Inferior parietal cortex (tissue), 1 donor: ENCODE measurements at regions not wholly inside any gene's neighbourhood (a gene's known extent, or its start where the extent isn't known, plus 50 kb on each side); places are given as distances from the start of the nearest gene placed in this dataset.

Experiments
- DNase-seq: peaks from one replicate; pipeline ENCODE4 v3.0.0-alpha.2; 2016; ENCODE audit errors: extremely low spot score

DNA sequence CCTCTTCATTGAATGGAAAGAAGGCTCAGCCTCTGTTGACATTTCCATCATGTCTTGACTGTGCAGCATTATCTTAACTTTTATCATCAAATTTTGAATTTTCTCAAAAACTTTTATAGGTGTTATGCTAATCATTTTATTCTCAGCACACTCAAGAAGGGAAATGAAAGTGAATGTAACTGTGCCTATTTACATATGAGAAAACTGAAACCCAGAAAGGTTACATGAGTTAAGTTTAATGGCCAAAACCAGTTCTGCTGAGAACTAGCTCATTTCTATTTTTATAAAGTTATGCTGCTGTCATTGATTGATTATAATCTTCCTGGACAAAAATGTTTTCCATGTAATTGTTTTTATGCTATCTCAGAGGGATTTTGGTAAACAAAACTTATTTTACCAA lies 618.8 kb upstream of the NRXN1 start:
- DNase-seq = no peak

DNA sequence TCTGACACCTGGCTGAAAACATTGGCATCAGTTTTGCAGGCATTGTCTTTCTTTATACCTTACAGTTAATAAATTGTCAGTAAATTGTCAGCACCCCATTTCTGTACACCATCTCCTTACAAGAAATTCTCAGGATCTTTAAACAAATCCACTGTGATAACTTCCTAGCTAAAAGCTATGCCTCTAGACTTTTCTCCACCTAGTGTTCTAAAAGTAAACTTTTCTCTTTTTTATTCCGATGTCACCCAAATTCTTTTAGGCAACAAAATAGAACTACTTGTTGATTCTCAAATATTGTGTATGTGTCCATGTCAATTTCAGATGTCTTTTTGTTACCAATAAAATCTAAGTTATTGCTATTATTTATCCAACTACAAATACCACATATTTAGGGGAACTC lies 617.4 kb upstream of the NRXN1 start:
- no peak for DNase-seq

DNA sequence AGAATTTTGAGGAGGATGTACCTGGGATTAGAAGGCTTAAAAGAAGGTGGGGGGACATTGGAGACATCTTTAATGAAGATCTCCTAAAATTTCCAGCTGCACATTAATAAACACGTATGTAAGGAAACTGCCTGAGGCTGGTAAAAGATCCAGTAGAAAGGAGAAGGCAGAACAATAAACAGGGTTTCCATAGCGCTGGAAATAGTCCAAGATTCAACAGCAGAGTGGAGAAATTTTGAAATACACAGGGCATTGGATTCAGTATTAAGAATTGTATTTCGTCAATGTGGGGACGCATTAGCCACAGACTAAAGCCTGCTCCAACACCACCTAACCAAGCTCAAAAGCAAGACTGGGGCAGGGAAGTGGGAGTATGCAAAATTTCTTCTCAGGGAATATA lies 606.9 kb upstream of the NRXN1 start:
- no peak for DNase-seq

DNA sequence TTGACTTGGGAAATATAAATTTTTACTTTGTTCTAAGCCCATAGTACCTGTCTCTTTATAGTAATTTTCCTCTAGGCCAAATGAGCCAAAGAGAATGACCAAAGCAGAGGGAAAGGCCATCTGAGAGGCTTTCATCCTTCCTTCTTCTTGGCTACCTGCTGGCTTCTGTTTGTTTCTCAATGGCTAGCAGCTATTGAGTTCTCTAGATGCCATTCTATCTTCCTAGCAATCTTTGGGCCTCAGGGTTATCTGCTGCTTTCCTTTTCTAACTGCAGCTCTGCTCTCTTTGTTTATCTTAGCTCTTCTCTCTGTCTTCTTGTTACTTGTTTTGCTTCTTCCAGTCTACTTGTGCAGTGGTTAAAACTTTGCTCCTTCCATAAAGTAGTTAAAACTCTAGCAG lies 601.1 kb upstream of the NRXN1 start:
- DNase-seq = no peak

DNA sequence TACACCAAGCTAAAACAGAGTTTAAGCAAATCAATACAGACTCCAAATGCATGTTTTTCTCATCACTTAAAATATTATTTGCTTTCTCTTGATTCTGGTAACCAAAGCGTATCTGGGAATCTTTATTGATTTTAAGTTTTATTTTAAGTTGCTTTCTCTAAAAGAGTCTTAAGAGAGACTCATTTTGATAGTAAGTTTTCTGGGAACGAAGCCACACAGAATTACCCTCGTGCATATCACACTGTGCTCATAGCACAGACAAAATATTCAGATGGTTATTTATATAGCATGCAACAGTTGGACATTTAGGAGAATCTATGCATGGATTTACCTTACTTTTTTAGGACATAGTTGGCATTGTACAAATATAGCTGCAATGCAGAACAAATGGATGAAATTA lies 597.5 kb upstream of the NRXN1 start:
- no peak for DNase-seq

DNA sequence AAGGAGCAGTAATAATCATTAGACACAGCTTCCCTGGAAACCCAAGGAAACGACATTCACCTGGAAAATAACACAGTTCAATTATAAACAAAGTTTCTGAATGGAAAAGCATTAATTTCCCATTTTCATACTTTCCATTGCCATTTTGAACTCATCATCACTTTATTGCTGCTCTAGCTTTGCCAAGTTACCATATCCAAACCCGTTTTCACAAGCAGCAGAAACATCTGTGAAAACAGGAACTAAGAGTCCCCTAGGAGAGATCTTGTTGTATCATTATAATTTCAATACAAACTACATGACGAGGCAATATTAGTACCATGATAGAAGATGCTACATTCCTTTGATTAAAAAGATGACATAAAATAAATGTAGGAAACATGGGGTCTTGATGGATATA lies 597.0 kb upstream of the NRXN1 start:
- DNase-seq = no peak

DNA sequence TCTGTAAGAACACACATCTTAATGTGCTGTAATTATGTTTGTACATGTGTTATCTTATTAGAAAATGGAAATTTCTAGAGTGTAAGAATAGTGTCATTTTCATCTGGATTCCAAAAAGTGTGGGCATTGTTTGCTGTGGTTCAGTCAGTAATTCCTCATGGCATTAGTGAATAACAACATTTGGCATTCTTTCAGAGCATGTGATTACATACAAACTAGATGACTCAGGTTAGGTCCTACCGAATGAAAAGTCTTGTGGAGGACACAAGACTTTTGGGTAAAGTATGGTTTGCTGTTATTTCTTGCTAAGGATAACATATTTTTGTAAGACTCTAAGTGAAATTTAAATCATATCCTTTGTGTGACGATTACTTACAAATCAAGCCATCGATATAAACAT lies 593.1 kb upstream of the NRXN1 start:
- no peak for DNase-seq

DNA sequence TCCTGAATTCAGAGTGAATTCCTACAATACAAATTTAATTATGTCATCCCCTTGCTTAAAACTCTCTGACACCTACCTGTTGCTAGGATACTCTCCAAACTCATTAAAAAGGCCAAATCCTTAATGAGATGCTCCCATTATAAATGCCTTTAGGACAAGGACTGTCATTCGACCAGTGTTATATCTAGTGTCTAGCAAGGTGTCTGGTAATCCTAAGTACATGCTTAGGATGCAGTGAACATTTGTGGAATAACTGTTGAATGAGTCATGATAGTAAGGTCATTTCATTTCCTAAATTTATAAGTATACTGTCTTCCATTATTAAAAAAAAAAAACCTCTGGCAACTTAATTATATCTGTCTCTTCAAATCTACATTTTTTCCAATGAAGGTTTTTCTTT lies 588.9 kb upstream of the NRXN1 start:
- no peak for DNase-seq

DNA sequence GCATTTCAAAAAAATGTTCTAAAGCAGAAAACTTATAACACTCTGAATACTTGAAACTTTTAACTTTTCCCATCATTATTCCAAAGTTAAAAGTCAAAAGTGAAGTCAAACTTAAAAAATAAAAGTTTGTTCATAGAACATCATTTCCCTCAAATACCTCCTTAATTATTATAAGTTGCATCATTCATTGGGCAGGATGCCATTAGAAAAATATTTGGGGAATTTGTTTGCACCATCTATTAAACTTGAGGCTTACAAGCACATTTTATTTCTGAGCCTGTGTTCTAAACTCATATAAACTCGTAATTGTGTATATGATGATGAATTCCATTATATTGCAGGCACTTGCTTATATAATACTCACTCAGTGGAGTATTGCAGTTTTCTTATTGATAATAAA lies 588.0 kb upstream of the NRXN1 start:
- DNase-seq = no peak

DNA sequence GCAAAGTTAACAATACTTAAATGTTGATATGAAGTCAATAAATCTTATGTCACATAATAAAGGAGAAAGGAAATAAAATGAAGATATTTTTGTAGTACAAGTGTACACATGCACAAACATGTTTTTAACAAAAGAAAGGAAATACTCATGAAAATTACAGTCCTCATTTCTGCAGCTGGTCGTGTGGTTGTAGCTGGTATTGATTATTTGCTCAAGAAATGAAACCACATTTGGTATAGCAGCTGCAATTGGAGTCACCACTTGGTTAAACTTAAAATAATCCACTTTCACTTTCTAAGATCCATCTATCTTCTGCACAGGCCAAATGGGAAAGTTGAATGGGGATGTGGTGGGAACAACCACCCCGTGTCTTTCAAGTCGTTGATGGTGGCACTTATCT lies 580.5 kb upstream of the NRXN1 start:
- no peak for DNase-seq

DNA sequence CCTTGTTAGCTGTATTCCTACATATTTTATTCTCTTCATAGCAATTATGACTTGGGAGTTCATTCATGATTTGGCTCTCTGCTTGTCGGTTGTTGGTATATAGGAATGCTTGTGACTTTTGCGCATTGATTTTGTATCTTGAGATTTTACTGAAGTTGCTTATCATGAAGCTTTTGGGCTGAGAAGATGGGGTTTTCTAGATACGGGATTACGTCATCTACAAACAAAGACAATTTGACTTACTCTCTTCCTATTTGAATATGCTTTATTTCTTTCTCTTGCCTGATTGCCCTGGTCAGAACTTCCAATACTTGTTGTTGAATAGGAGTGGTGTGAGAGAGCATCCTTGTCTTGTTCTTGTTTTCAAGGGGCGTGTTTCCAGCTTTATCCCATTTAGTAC lies 569.8 kb upstream of the NRXN1 start:
- no peak for DNase-seq

DNA sequence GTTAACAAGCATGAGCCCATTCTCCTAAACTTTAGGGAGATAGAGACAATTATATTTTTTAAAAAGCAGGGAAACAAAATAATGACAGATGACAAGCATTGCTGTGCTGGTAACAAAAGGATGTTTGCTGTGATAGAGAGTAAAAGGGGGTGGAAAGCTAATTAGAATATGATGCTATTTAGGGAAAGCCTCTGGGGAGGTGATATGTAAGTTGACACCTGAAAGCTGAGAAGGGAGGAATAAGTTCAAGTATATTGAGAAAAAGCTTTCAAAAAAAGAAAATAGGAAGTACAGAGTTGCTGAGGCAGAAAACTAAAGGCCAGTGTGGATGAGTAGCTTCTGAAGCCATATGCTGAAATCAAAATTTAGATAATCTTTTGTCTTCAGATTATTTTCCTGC lies 565.2 kb upstream of the NRXN1 start:
- DNase-seq = no peak

DNA sequence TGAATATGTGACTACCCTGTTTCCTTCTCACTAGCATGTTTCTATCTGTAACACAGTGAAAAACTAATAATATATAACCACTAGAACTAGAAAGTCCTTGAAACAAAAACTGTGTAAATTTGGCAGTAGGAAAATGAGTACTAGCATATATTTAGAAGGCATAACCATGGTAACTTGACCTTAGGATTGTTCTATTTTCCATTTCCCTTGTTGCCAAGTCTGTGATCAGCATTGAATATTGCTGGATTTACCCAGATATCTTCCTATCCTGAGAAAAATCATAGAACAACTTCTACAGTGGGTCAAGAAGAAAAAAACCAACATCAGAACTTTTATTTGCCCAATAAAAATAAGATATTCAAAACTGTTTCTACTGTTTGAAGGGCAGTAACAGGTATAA lies 563.9 kb upstream of the NRXN1 start:
- no peak for DNase-seq

DNA sequence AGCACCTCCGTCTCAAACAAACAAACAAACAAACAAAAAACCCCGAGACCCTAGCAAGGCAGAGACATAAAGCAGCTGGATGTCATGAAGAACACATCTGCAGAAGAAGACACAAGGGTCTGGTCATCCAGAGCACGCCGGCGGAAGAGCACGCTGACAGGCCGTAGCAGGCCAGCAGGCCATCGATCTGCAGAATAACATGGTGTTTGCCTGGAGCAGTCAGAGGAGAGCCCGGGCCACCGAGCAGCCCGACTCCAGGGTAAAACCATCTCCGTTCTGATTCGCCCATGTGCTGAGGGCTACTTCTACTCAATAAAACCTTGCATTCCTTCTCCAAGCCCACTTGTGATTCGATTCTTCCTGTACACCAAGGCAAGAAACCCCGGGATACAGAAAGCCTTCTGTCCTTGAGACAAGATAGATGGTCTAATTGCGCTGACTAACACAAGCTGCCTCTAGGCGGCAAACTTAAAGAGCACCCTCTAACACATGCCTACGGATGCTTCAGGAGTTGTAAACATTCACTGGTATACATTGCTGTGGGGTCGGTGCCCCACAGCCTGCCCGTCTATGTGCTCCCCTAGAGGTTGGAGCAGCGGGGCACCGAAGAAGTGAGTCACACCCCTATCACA lies 549.8 kb upstream of the NRXN1 start:
- no peak for DNase-seq

DNA sequence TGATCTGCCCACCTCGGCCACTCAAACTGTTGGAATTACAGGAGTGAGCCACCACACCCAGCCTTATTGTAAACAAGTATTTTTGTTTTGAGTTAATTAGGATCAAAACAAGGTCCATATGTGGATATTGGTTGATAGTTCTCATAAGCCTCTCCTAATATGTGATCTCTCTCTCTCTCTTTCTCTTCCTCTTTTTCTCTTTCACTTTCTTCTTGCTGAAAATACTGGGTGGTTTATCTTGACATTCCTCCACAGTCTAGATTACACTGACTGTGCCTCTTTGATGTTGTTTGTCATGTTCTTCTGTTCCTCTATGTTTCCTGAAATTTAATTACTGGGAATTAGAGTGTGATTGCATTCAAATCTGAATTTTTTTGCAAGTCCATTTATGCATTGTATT lies 547.5 kb upstream of the NRXN1 start:
- DNase-seq = no peak

DNA sequence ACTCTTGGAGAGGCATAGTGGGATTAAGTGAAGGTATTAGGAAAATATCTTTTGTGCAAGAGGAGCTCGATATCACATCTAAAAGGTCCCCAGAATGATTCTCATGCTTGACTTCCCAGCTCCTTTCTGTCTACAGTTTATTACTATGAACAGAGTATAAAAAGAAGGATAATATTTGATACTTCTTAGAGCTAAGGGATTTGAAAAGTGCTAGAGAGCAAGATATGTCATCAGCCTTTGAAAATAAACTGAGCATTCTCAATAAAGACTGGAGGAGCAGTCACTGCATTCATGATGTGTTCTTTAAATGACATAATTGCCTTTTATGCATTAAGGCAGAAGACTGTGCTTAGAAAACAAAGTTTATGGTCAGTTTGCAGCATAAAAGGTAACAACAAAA lies 543.2 kb upstream of the NRXN1 start:
- no peak for DNase-seq

DNA sequence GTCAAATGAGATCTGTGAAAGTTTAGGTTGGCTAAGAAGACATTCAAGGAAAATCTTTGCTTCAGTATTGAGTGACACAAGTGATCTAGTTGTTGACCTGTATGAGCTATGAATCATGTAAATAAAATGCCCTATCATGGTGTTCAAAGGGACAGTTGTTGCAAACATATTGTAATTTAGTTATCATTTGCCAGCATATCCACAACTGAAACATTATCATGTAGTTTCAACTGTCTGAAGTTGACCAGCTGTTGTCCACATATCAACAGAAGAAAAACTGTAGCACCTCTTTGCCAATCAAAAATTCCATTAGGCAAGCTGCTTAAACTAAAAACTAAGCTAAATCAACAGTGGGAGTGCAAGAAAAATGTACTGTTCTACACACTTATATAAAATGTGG lies 527.1 kb upstream of the NRXN1 start:
- DNase-seq = no peak

DNA sequence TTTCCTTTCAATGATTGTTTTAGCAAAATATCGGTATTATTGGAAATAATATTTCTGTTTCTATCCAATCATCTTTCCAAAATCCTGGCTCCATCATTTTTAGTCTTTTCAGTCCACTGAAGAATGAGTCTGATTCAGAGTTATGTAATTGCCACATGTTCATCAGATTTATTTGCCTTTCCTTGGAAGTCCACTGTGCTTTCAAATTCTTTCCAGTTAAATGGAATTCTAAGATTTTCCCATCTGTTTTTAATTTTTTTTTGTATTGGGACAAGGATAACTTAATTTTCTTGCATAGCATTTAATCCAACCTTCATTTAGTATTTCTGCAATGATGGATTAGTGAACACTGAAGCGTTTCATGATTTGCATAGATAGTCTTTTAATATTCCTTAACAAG lies 521.5 kb upstream of the NRXN1 start:
- no peak for DNase-seq

DNA sequence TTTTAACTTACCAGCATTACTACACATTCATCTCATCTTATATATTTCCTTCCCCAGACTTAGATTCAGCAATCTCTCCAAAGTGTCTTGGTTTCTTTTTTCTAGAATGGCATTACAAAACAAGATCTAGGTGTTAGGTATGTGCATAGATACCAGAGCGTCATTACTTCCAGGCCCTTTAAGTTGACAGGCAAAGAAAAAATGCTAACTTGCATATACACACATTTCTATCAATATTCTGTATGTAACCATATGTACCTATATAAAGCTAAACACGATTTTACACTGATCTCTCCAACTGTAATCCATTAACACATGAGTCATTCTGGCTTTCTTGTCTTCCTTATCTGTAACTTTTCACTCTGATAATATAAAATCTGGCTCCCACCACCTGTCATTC lies 503.8 kb upstream of the NRXN1 start:
- no peak for DNase-seq

DNA sequence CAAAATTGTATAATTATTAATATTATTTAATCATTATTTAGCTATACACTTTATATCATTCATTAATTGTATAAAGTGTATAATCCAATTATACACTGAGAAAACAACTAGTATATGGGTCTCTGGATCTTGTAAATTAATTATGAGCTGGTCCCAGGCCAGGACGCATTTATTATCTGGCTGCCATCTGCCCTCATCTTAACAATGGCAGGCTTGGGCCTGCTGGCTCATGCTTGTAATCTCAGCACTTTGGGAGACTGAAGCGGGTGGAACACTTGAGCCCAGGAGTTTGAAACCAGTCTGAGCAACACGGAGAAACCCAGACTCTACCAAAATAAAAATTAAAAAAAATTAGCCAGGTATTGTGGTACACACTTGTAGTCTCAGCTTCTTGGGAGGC lies 502.2 kb upstream of the NRXN1 start:
- DNase-seq = no peak

DNA sequence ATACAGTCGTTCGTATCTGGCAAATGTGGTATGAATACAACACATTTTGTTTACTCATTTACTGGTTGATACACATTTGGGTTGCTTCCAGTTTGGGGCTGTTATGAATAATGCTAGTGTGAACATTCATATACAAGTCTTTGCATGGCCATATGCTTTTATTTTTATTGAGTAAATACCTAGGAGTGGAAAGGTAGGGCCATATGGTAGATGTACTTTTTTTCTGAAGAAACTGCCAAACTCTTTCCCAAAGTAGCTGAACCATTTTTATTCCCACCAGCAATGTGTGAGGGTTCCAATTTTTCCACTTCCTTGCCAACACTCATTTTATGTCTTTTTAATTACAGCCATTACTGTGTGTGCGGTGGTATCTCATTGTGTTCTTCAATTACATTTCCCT lies 496.2 kb upstream of the NRXN1 start:
- no peak for DNase-seq

DNA sequence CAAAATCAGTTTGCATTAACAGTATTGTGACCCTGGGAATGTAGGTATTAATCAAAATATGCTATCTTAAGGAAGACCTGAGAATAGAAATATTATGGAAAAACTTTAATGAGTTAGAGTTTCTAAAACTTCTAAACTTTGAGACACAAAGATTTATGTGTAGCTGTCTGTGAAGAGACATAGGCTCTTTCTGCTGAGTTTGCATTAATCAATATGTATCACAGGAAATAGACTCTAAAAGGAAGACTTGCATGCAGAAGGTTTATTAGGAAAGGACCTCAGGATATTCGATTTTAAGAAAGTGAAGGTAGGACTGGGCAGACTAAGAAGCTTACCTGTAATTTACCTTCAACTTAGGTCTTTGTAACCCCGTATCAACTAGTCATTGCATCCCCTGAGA lies 494.8 kb upstream of the NRXN1 start:
- DNase-seq = no peak

DNA sequence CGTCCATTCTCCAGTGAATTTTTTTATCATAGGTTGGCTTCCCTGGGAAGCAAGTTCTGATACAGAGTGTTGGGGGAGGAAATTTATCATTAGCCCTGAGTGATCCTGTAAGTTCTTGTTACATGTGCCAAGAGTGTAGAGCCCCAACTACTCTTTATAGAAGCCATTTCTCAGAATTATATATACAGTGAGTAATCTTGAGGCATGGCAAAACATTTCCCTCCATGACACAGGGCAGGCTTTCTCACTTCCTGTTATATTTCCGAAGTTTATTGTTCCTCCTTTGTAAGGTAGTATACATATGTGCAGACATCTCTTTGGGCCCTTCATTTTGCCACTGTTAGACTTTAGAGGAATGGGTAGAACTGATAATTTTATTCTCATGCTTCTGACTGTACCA lies 484.7 kb upstream of the NRXN1 start:
- DNase-seq = no peak

DNA sequence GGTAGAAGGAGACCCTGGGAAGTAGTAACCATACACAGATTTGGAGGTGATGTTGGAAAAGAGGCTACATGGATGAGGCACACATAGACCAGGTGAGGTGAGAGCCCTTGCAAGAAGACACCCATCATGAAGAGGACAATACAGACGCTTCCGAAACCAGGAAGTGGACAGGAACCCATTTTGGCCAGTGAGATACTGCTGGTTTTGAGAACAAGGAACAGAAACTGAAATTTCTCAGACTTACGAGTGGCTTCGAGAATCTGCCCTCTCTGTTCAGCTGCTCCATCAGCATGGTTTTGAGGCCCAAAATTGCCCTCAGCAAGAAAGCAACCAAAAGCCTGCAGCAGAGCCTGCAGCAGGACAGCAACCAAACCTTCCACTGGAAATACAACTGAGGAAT lies 479.1 kb upstream of the NRXN1 start:
- no peak for DNase-seq

DNA sequence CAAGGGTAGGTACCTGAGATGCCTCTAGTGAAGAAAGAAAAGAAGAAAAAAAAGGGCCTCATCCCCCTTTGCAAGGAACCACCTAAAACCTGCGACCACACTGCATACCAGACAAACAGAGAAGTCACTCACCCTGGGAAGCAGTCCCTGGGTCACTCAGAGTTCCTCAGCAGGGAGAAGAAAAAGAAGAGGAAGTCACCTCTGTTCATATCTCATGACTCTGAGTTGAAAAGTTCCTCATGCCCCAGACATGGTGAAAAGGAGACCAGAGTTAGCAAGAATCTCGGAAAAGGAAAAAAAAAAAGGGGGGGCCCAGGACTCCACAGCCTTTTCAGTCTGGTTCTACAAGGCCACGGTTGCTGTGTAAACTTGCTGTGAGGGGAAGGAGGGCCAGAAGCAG lies 478.4 kb upstream of the NRXN1 start:
- no peak for DNase-seq
